ENCODE measurements at regions not wholly inside any gene's neighbourhood (a gene's known extent, or its start where the extent isn't known, plus 50 kb on each side); places are given as distances from the start of the nearest gene placed in this dataset.

DNA sequence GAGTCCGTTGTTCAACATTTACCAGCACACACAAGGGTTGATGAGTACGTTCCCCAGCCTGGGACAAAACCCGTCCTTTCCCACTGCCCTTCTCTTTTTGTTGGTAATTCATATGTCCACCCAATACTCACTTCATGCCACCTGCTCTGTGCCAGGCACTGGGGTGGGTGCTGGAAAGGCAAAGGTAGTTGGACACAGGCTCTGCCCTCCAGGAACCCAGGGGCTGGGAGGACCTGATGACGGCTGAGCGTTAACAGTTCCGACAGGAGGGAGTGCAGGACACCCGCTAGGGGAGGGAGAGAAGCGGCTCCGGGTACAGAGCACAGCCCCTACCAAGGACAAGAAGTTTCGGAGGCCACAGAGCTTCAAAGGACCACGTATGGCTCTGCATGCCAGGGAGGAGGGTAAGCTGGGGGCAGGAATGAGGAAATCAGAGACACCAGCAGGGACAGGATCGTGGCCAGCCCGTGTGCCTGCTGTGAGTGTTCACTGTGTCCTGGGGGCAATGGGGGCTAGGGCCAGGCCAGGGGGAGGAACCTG is 134.1 kb upstream of the GPC1 start:
- TF ChIP-seq, protein P1, sequence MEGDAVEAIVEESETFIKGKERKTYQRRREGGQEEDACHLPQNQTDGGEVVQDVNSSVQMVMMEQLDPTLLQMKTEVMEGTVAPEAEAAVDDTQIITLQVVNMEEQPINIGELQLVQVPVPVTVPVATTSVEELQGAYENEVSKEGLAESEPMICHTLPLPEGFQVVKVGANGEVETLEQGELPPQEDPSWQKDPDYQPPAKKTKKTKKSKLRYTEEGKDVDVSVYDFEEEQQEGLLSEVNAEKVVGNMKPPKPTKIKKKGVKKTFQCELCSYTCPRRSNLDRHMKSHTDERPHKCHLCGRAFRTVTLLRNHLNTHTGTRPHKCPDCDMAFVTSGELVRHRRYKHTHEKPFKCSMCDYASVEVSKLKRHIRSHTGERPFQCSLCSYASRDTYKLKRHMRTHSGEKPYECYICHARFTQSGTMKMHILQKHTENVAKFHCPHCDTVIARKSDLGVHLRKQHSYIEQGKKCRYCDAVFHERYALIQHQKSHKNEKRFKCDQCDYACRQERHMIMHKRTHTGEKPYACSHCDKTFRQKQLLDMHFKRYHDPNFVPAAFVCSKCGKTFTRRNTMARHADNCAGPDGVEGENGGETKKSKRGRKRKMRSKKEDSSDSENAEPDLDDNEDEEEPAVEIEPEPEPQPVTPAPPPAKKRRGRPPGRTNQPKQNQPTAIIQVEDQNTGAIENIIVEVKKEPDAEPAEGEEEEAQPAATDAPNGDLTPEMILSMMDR (conservative IDR thresholded peaks at IDR 0.05; ENCODE audit: low read depth, low read length), result no peak
- no peak for TF ChIP-seq SMC3 (IDR thresholded peaks at IDR 0.05; ENCODE audit: low read depth, low read length)
- TF ChIP-seq POLR2A (IDR thresholded peaks at IDR 0.05; ENCODE audit: low read depth, low read length), result no peak
- no peak for TF ChIP-seq CEBPB (IDR thresholded peaks at IDR 0.05; ENCODE audit: low read depth, low read length)
- no peak for TF ChIP-seq RFX5 (IDR thresholded peaks at IDR 0.05; ENCODE audit: low read depth, low read length)
- TF ChIP-seq MAZ (IDR thresholded peaks at IDR 0.05; ENCODE audit: borderline replicate concordance, low read depth, low read length), result no peak
- TF ChIP-seq, protein P2, sequence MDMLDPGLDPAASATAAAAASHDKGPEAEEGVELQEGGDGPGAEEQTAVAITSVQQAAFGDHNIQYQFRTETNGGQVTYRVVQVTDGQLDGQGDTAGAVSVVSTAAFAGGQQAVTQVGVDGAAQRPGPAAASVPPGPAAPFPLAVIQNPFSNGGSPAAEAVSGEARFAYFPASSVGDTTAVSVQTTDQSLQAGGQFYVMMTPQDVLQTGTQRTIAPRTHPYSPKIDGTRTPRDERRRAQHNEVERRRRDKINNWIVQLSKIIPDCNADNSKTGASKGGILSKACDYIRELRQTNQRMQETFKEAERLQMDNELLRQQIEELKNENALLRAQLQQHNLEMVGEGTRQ (IDR thresholded peaks at IDR 0.05; ENCODE audit: low read depth, low read length), result no peak

All from IMR-90 (cell line).